GM23248 (cell line): ENCODE measurements at regions not wholly inside any gene's neighbourhood (a gene's known extent, or its start where the extent isn't known, plus 50 kb on each side); places are given as distances from the start of the nearest gene placed in this dataset.

Experiments used
- DNase-seq: peaks from one replicate; pipeline ENCODE4 v3.0.0-alpha.2; 2015
- H2AFZ ChIP-seq: fragments of 200-600 bp; sonication (generic); 2 replicates; pipeline ENCODE4 v1.6.1; 2016; ENCODE audit warnings: antibody characterized with exemption
- H3F3A ChIP-seq: fragments of 200-600 bp; sonication (generic); 2 replicates; pipeline ENCODE4 v1.6.1; 2016; ENCODE audit warnings: mild to moderate bottlenecking, antibody characterized with exemption, mixed run types; ENCODE audit not compliant: insufficient read depth
- H3K27ac ChIP-seq: fragments of 200-600 bp; sonication (generic); 2 replicates; pipeline ENCODE4 v1.5.1; 2016; ENCODE audit warnings: mild to moderate bottlenecking
- H3K27me3 ChIP-seq: fragments of 200-600 bp; sonication (generic); replicated peaks from 2 replicates; pipeline ENCODE4 v1.6.1; 2016; ENCODE audit warnings: mild to moderate bottlenecking; ENCODE audit not compliant: insufficient read depth
- H3K36me3 ChIP-seq: fragments of 200-600 bp; sonication (generic); 2 replicates; pipeline ENCODE4 v1.6.1; 2016; ENCODE audit warnings: low read depth, mild to moderate bottlenecking
- H3K4me1 ChIP-seq: fragments of 200-600 bp; sonication (generic); 2 replicates; pipeline ENCODE4 v1.6.1; 2016; ENCODE audit warnings: mild to moderate bottlenecking; ENCODE audit not compliant: insufficient read depth
- H3K4me2 ChIP-seq: fragments of 200-600 bp; sonication (generic); one replicate; pipeline ENCODE4 v1.6.1; 2016; ENCODE audit warnings: mild to moderate bottlenecking; ENCODE audit not compliant: unreplicated experiment
- H3K4me3 ChIP-seq: fragments of 200-600 bp; sonication (generic); 2 replicates; pipeline ENCODE4 v1.5.1; 2016; ENCODE audit warnings: mild to moderate bottlenecking
- H3K79me2 ChIP-seq: fragments of 200-600 bp; sonication (generic); 2 replicates; pipeline ENCODE4 v1.6.1; 2016; ENCODE audit warnings: mild to moderate bottlenecking; ENCODE audit not compliant: insufficient read depth
- H3K9ac ChIP-seq: fragments of 200-600 bp; sonication (generic); 2 replicates; pipeline ENCODE4 v1.6.1; 2016; ENCODE audit warnings: mild to moderate bottlenecking
- H3K9me2 ChIP-seq: fragments of 200-600 bp; sonication (generic); 2 replicates; pipeline ENCODE4 v1.6.1; 2016; ENCODE audit warnings: mixed run types, mild to moderate bottlenecking, moderate library complexity; ENCODE audit not compliant: insufficient read depth
- H3K9me3 ChIP-seq: fragments of 200-600 bp; sonication (generic); one replicate; pipeline ENCODE4 v1.6.1; 2017; ENCODE audit warnings: low read depth
- H4K20me1 ChIP-seq: fragments of 200-600 bp; sonication (generic); 2 replicates; pipeline ENCODE4 v1.6.0; 2016; ENCODE audit not compliant: insufficient read depth
- EZH2 ChIP-seq: fragments of 200-600 bp; sonication (generic); IDR thresholded peaks from 2 replicates; pipeline ENCODE4 v1.6.1; 2018; ENCODE audit warnings: antibody characterized with exemption, mild to moderate bottlenecking; ENCODE audit not compliant: insufficient read depth, poor library complexity, severe bottlenecking
- EZH2phosphoT487 ChIP-seq: fragments of 200-600 bp; sonication (generic); IDR thresholded peaks from 2 replicates; pipeline ENCODE4 v1.6.1; 2018; ENCODE audit warnings: antibody characterized with exemption, moderate library complexity, mild to moderate bottlenecking, low read depth; ENCODE audit not compliant: insufficient read depth
- WGBS, 2 experiments: methylation state at CpG; one replicate each; pipeline ENCODE4 v1.1.6; 2015 to 2017; ENCODE audit warnings: low lambda C conversion rate in 2 of 2, low coverage in 1 of 2; ENCODE audit errors: missing lambda C conversion rate in 2 of 2; 5-methylcytosine and 5-hydroxymethylcytosine counted together
- in situ Hi-C: fragments of 300-500 bp; cut with MboI; formaldehyde crosslinking; loops from 2 replicates; pipeline ENCODE4 v1.15.0; 2020

- Histone ChIP-seq H2AFZ (no peak overlapping the region), H4K20me1 (no peaks in the 10 kb centered on the region), H3K9me3 (no peaks in the 10 kb centered on the region), H3K4me2 (no peak overlapping the region), H3K4me1 (no peaks in the 10 kb centered on the region), H3K36me3 (no peaks in the 10 kb centered on the region), H3F3A (no peaks in the 10 kb centered on the region), H3K4me3 (no peak overlapping the region), H3K79me2 (no peaks in the 10 kb centered on the region), H3K9me2 (no peaks in the 10 kb centered on the region), H3K9ac (no peak overlapping the region), H3K27ac (no peak overlapping the region), H3K27me3 (no peaks in the 10 kb centered on the region)
- in situ Hi-C loops = loop anchor here (25.0 kb wide), 1 partner anchor 1655 kb away; no protein-coding TSS in a partner anchor
- no peak for DNase-seq
- WGBS, 2 experiments = 16 to 24% methylated on average over 4 of the region's 4 CpGs
- TF ChIP-seq EZH2phosphoT487 = no peak
- TF ChIP-seq EZH2 = no peak
Observed at GRCh38 chr4:181157647-181158046, 1085.6 kb upstream of the TENM3 start.

GRCh38 chr4:181158971-181159370, 1084.2 kb upstream of the TENM3 start:
- Histone ChIP-seq H3K36me3 (no peaks in the 10 kb centered on the region), H2AFZ (no peak overlapping the region), H3K27ac (no peak overlapping the region), H3K9ac (no peak overlapping the region), H3F3A (no peaks in the 10 kb centered on the region), H3K4me2 (no peak overlapping the region), H3K4me3 (no peak overlapping the region), H3K27me3 (no peaks in the 10 kb centered on the region), H3K4me1 (no peaks in the 10 kb centered on the region), H3K79me2 (no peaks in the 10 kb centered on the region), H3K9me2 (no peaks in the 10 kb centered on the region), H4K20me1 (no peaks in the 10 kb centered on the region), H3K9me3 (no peaks in the 10 kb centered on the region)
- no peak for TF ChIP-seq EZH2phosphoT487
- no peak for TF ChIP-seq EZH2
- no peak for DNase-seq
- WGBS, 2 experiments = 53% methylated on average over 8 of the region's 8 CpGs
- in situ Hi-C loops = loop anchor here (25.0 kb wide), 1 partner anchor 1653 kb away; no protein-coding TSS in a partner anchor

GRCh38 chr4:181161669-181162068, 1081.5 kb upstream of the TENM3 start:
- 20 to 21% methylated on average over 4 of the region's 4 CpGs for WGBS, 2 experiments
- Histone ChIP-seq H3K79me2 (no peaks in the 10 kb centered on the region), H3K27ac (no peak overlapping the region), H3K4me3 (no peak overlapping the region), H3F3A (no peaks in the 10 kb centered on the region), H4K20me1 (no peaks in the 10 kb centered on the region), H2AFZ (no peak overlapping the region), H3K9me3 (no peaks in the 10 kb centered on the region), H3K36me3 (no peaks in the 10 kb centered on the region), H3K27me3 (no peaks in the 10 kb centered on the region), H3K4me2 (no peak overlapping the region), H3K9me2 (no peaks in the 10 kb centered on the region), H3K4me1 (no peaks in the 10 kb centered on the region), H3K9ac (no peak overlapping the region)
- peak; percentile 3 for DNase-seq
- in situ Hi-C loops = loop anchor here (25.0 kb wide), 1 partner anchor 1651 kb away; no protein-coding TSS in a partner anchor
- TF ChIP-seq EZH2phosphoT487 = no peak
- no peak for TF ChIP-seq EZH2

GRCh38 chr4:181162266-181162665, 1080.9 kb upstream of the TENM3 start:
- H3K9me2 ChIP-seq = no peaks in the 10 kb centered on the region
- H3K27me3 ChIP-seq = no peaks in the 10 kb centered on the region
- in situ Hi-C loops = loop anchor here (25.0 kb wide), 1 partner anchor 1650 kb away; no protein-coding TSS in a partner anchor
- H4K20me1 ChIP-seq = no peaks in the 10 kb centered on the region
- TF ChIP-seq EZH2phosphoT487 (no peak), EZH2 (no peak)
- DNase-seq = no peak
- H2AFZ ChIP-seq = no peak overlapping the region
- no peaks in the 10 kb centered on the region for H3K4me1 ChIP-seq
- H3F3A ChIP-seq = no peaks in the 10 kb centered on the region
- no peak overlapping the region for H3K4me2 ChIP-seq
- no peaks in the 10 kb centered on the region for H3K36me3 ChIP-seq
- H3K79me2 ChIP-seq = no peaks in the 10 kb centered on the region
- 37 to 45% methylated on average over 2 of the region's 2 CpGs for WGBS, 2 experiments
- no peak overlapping the region for H3K27ac ChIP-seq
- no peak overlapping the region for H3K4me3 ChIP-seq
- H3K9ac ChIP-seq = no peak overlapping the region
- H3K9me3 ChIP-seq = no peaks in the 10 kb centered on the region

- H3K9ac ChIP-seq = no peak overlapping the region
- no peaks in the 10 kb centered on the region for H3K4me1 ChIP-seq
- no peak overlapping the region for H2AFZ ChIP-seq
- H3K9me2 ChIP-seq = no peaks in the 10 kb centered on the region
- TF ChIP-seq EZH2 = no peak
- TF ChIP-seq EZH2phosphoT487 = no peak
- H3F3A ChIP-seq = no peaks in the 10 kb centered on the region
- no peak overlapping the region for H3K4me2 ChIP-seq
- no peak overlapping the region for H3K27ac ChIP-seq
- 2 to 4% methylated on average over 6 of the region's 6 CpGs for WGBS, 2 experiments
- no peaks in the 10 kb centered on the region for H4K20me1 ChIP-seq
- no peaks in the 10 kb centered on the region for H3K79me2 ChIP-seq
- no peak for DNase-seq
- H3K9me3 ChIP-seq = no peaks in the 10 kb centered on the region
- H3K4me3 ChIP-seq = no peak overlapping the region
- H3K36me3 ChIP-seq = no peaks in the 10 kb centered on the region
- in situ Hi-C loops = loop anchor here (25.0 kb wide), 1 partner anchor 1650 kb away; no protein-coding TSS in a partner anchor
- H3K27me3 ChIP-seq = no peaks in the 10 kb centered on the region
Observed at GRCh38 chr4:181162676-181163075, 1080.5 kb upstream of the TENM3 start.
